ENCODE measurements at regions not wholly inside any gene's neighbourhood (a gene's known extent, or its start where the extent isn't known, plus 50 kb on each side); places are given as distances from the start of the nearest gene placed in this dataset.

DNA sequence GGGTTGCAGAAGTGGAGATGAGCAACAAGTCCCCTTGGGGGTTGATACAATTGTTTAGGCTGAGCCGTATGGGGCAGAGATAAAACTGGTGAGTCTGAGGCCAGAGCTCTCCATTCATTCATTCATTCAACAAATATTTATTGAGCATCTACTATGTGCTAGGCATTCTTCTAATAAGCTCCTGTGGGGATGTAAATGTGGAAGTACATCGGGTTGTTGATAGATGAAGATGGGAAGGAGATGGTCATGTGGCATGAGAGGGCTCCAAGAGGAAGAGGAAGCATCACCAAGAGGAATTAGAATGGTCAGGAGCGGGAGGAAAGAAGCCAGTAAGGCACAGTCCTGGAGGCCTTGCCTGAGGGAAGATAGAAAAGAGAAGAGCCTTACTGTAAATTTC, 98.7 kb upstream of the MLN start:
- TF ChIP-seq, protein P1, sequence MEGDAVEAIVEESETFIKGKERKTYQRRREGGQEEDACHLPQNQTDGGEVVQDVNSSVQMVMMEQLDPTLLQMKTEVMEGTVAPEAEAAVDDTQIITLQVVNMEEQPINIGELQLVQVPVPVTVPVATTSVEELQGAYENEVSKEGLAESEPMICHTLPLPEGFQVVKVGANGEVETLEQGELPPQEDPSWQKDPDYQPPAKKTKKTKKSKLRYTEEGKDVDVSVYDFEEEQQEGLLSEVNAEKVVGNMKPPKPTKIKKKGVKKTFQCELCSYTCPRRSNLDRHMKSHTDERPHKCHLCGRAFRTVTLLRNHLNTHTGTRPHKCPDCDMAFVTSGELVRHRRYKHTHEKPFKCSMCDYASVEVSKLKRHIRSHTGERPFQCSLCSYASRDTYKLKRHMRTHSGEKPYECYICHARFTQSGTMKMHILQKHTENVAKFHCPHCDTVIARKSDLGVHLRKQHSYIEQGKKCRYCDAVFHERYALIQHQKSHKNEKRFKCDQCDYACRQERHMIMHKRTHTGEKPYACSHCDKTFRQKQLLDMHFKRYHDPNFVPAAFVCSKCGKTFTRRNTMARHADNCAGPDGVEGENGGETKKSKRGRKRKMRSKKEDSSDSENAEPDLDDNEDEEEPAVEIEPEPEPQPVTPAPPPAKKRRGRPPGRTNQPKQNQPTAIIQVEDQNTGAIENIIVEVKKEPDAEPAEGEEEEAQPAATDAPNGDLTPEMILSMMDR (IDR thresholded peaks at IDR 0.05; ENCODE audit: insufficient read depth, low read length, severe bottlenecking): no peak
- FAIRE-seq (no peak), DNase-seq (ENCODE audit: low read depth) (no peak)
- peaks cover 4% of the 10 kb centered on the region for H3K27me3 ChIP-seq (ENCODE audit: control insufficient read depth, insufficient read depth, low read length)
- no peak overlapping the region for H3K4me3 ChIP-seq (ENCODE audit: low read depth, low read length)
- H3K36me3 ChIP-seq (ENCODE audit: control insufficient read depth, insufficient read depth, low read length): no peaks in the 10 kb centered on the region

GRCh38 chr6:33901822-33902456, 98.1 kb upstream of the MLN start:
- H3K27me3 ChIP-seq (ENCODE audit: control insufficient read depth, insufficient read depth, low read length): peaks cover 4% of the 10 kb centered on the region
- H3K4me3 ChIP-seq (ENCODE audit: low read depth, low read length): no peak overlapping the region
- FAIRE-seq (no peak), DNase-seq (ENCODE audit: low read depth) (no peak)
- no peaks in the 10 kb centered on the region for H3K36me3 ChIP-seq (ENCODE audit: control insufficient read depth, insufficient read depth, low read length)
- TF ChIP-seq, protein P1 (IDR thresholded peaks at IDR 0.05; ENCODE audit: insufficient read depth, low read length, severe bottlenecking): no peak

- Histone ChIP-seq H3K27me3 (ENCODE audit: control insufficient read depth, insufficient read depth, low read length) (no peaks in the 10 kb centered on the region), H3K4me3 (ENCODE audit: low read depth, low read length) (no peak overlapping the region), H3K36me3 (ENCODE audit: control insufficient read depth, insufficient read depth, low read length) (no peaks in the 10 kb centered on the region)
- TF ChIP-seq, protein P1 (IDR thresholded peaks at IDR 0.05; ENCODE audit: insufficient read depth, low read length, severe bottlenecking): no peak
- no peak for DNase-seq (ENCODE audit: low read depth)
- FAIRE-seq: no peak
Measured at GRCh38 chr6:33898771-33899170, 95.0 kb upstream of the MLN start.

- TF ChIP-seq, protein P1 (IDR thresholded peaks at IDR 0.05; ENCODE audit: insufficient read depth, low read length, severe bottlenecking): no peak
- no peak for FAIRE-seq
- Histone ChIP-seq H3K36me3 (ENCODE audit: control insufficient read depth, insufficient read depth, low read length) (no peaks in the 10 kb centered on the region), H3K27me3 (ENCODE audit: control insufficient read depth, insufficient read depth, low read length) (no peaks in the 10 kb centered on the region), H3K4me3 (ENCODE audit: low read depth, low read length) (no peak overlapping the region)
- DNase-seq (ENCODE audit: low read depth): no peak
Measured at GRCh38 chr6:33897189-33897780, 93.5 kb upstream of the MLN start.

DNA sequence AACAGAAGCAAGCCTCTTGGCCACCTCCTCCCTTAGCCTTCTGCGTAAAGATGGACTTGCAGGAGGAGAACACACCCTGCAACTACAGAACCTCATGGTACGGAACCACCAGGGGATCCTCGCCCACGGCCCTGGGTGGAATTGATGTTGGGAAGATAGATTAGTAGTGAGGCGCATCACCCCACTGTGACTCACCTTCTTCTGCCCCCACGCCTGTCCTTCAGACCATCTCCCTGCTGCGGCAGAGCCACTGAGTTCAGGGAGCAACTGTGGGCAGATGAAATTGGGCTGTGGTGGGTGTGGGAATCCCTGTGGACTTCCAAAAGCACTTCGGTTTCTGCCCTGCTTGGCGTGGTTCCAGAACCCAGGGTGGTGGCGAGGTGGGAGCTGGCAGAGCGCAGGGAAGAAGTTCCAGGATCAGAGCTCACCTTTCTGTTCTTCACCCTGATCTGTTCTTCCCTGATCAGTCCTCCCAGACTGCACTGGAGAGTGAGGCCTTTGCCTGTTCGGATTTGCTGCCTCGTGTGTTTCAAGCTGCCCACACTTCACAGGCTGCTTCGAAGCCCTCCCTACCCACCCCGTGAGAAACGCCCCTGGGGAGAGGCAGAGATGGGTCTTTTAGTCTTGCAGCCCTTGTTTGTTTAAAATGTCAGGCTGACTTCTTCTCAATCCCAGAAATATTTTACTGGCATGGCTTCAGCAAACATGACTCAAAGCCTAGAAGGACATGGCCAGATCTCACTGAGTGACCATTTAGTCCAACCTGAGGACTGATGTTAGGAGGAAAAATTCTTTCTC, 92.8 kb upstream of the MLN start:
- DNase-seq (ENCODE audit: low read depth) (no peak), FAIRE-seq (no peak)
- TF ChIP-seq, protein P1 (IDR thresholded peaks at IDR 0.05; ENCODE audit: insufficient read depth, low read length, severe bottlenecking): no peak
- H3K36me3 ChIP-seq (ENCODE audit: control insufficient read depth, insufficient read depth, low read length): no peaks in the 10 kb centered on the region
- no peak overlapping the region for H3K4me3 ChIP-seq (ENCODE audit: low read depth, low read length)
- peaks cover 2% of the 10 kb centered on the region for H3K27me3 ChIP-seq (ENCODE audit: control insufficient read depth, insufficient read depth, low read length)

Data from bronchial epithelial cell (primary cell).